H9 (cell line): ENCODE measurements at regions not wholly inside any gene's neighbourhood (a gene's known extent, or its start where the extent isn't known, plus 50 kb on each side); places are given as distances from the start of the nearest gene placed in this dataset.

Source experiments
- DNase-seq: peaks from one replicate; pipeline ENCODE4 v3.0.0-alpha.2; 2017
- H2AFZ ChIP-seq: one replicate; pipeline ENCODE4 v1.6.1; 2013; ENCODE audit warnings: mild to moderate bottlenecking, low read length, control low read depth, moderate library complexity
- H2AK5ac ChIP-seq: 2 replicates; pipeline ENCODE4 v1.6.1; 2013; ENCODE audit warnings: low read length, control low read depth, mixed read lengths; ENCODE audit not compliant: insufficient read length
- H2BK120ac ChIP-seq: one replicate; pipeline ENCODE4 v1.6.1; 2013; ENCODE audit warnings: low read depth, mild to moderate bottlenecking, low read length, control low read depth, inconsistent platforms; ENCODE audit not compliant: poor library complexity, severe bottlenecking
- H2BK12ac ChIP-seq: 2 replicates; pipeline ENCODE4 v1.6.1; 2013; ENCODE audit warnings: low read length, control low read depth, mixed read lengths, low read depth; ENCODE audit not compliant: insufficient read length
- H2BK15ac ChIP-seq: 2 replicates; pipeline ENCODE4 v1.6.1; 2013; ENCODE audit warnings: low read depth, low read length, control low read depth
- H2BK20ac ChIP-seq: one replicate; pipeline ENCODE4 v1.6.1; 2013; ENCODE audit warnings: low read depth, mild to moderate bottlenecking, low read length, control low read depth, inconsistent platforms; ENCODE audit not compliant: poor library complexity, severe bottlenecking
- H2BK5ac ChIP-seq: 2 replicates; pipeline ENCODE4 v1.6.1; 2013; ENCODE audit warnings: low read length, control low read depth, mixed read lengths; ENCODE audit not compliant: insufficient read length
- H3K14ac ChIP-seq: 2 replicates; pipeline ENCODE4 v1.6.1; 2013; ENCODE audit warnings: low read length, control low read depth; ENCODE audit not compliant: insufficient read depth
- H3K18ac ChIP-seq: 2 replicates; pipeline ENCODE4 v1.6.1; 2013; ENCODE audit warnings: low read depth, mild to moderate bottlenecking, mixed read lengths, low read length, control low read depth; ENCODE audit not compliant: insufficient read length
- H3K23ac ChIP-seq: 2 replicates; pipeline ENCODE4 v1.6.1; 2013; ENCODE audit warnings: low read length, control low read depth, mixed read lengths, low read depth; ENCODE audit not compliant: insufficient read length
- H3K23me2 ChIP-seq: 2 replicates; pipeline ENCODE4 v1.6.1; 2013; ENCODE audit warnings: low read depth, mild to moderate bottlenecking, mixed read lengths, low read length, control low read depth; ENCODE audit not compliant: insufficient read length, poor library complexity, severe bottlenecking
- H3K27ac ChIP-seq: 2 replicates; pipeline ENCODE4 v1.5.1; 2013; ENCODE audit warnings: low read length, control low read depth, mixed read lengths, low read depth; ENCODE audit not compliant: insufficient read length
- H3K27me3 ChIP-seq: 2 replicates; pipeline ENCODE4 v1.6.1; 2013; ENCODE audit warnings: low read length, control low read depth, inconsistent platforms; ENCODE audit not compliant: insufficient read depth
- H3K4ac ChIP-seq: 2 replicates; pipeline ENCODE4 v1.6.1; 2013; ENCODE audit warnings: low read depth, mild to moderate bottlenecking, control low read depth, inconsistent platforms, low read length, moderate library complexity
- H3K4me1 ChIP-seq: 2 replicates; pipeline ENCODE4 v1.6.1; 2013; ENCODE audit warnings: low read length, control low read depth, inconsistent platforms; ENCODE audit not compliant: insufficient read depth
- H3K4me2 ChIP-seq: 2 replicates; pipeline ENCODE4 v1.6.1; 2013; ENCODE audit warnings: low read length, control low read depth, mixed read lengths; ENCODE audit not compliant: insufficient read length, insufficient read depth
- H3K56ac ChIP-seq: 2 replicates; pipeline ENCODE4 v1.6.1; 2013; ENCODE audit warnings: low read depth, mild to moderate bottlenecking, mixed read lengths, low read length, control low read depth; ENCODE audit not compliant: insufficient read length
- H3K79me1 ChIP-seq: 2 replicates; pipeline ENCODE4 v1.6.1; 2013; ENCODE audit warnings: low read depth, mild to moderate bottlenecking, moderate library complexity, low read length, control low read depth, inconsistent platforms; ENCODE audit not compliant: insufficient read depth, poor library complexity, severe bottlenecking
- H3K79me2 ChIP-seq: 2 replicates; pipeline ENCODE4 v1.6.1; 2013; ENCODE audit warnings: low read length, control low read depth, inconsistent platforms; ENCODE audit not compliant: insufficient read depth
- H3K9ac ChIP-seq: 2 replicates; pipeline ENCODE4 v1.6.1; 2013; ENCODE audit warnings: low read length, control low read depth, mixed read lengths; ENCODE audit not compliant: insufficient read length; ENCODE audit errors: extremely low read depth
- H3K9me3 ChIP-seq: one replicate; pipeline ENCODE4 v1.6.1; 2013; ENCODE audit warnings: low read depth, low read length, inconsistent platforms; ENCODE audit not compliant: control insufficient read depth
- H3T11ph ChIP-seq: one replicate; pipeline ENCODE4 v1.6.1; 2013; ENCODE audit warnings: mild to moderate bottlenecking, low read length, control low read depth, inconsistent platforms
- H4K20me1 ChIP-seq: one replicate; pipeline ENCODE4 v1.6.1; 2013; ENCODE audit not compliant: control insufficient read depth, insufficient read length, insufficient read depth
- H4K5ac ChIP-seq: 2 replicates; pipeline ENCODE4 v1.6.1; 2013; ENCODE audit warnings: low read depth, mild to moderate bottlenecking, mixed read lengths, low read length, control low read depth; ENCODE audit not compliant: insufficient read length
- H4K8ac ChIP-seq: replicated peaks from 2 replicates; pipeline ENCODE4 v1.6.1; 2013; ENCODE audit warnings: low read length, control low read depth, mixed read lengths, low read depth; ENCODE audit not compliant: insufficient read length
- H4K91ac ChIP-seq: 2 replicates; pipeline ENCODE4 v1.6.1; 2013; ENCODE audit warnings: low read depth, mild to moderate bottlenecking, moderate library complexity, mixed read lengths, low read length, control low read depth; ENCODE audit not compliant: insufficient read length
- H3K27ac Mint-ChIP-seq, 3 experiments: 2 replicates in 2 of 3; 3 replicates in 1 of 3; pipeline ENCODE4 v1.8.0; 2020 to 2021; ENCODE audit warnings: mixed read lengths in 3 of 3, mild to moderate bottlenecking in 1 of 3, moderate library complexity in 1 of 3
- H3K27me3 Mint-ChIP-seq: 2 replicates; pipeline ENCODE4 v1.8.0; 2021; ENCODE audit warnings: low read depth, mild to moderate bottlenecking, moderate library complexity, mixed read lengths
- H3K36me3 Mint-ChIP-seq, 3 experiments: 2 replicates in 2 of 3; 3 replicates in 1 of 3; pipeline ENCODE4 v1.8.0; 2020 to 2021; ENCODE audit warnings: low read depth in 3 of 3, mixed read lengths in 3 of 3; ENCODE audit not compliant: insufficient read depth in 1 of 3
- H3K4me1 Mint-ChIP-seq, 2 experiments: 2 replicates each; pipeline ENCODE4 v1.8.0; 2020; ENCODE audit warnings: mixed read lengths in 2 of 2
- H3K4me3 Mint-ChIP-seq, 2 experiments: 2 replicates in 1 of 2; 3 replicates in 1 of 2; pipeline ENCODE4 v1.8.0; 2020 to 2021; ENCODE audit warnings: mild to moderate bottlenecking in 2 of 2, mixed read lengths in 2 of 2, moderate library complexity in 1 of 2
- H3K9me3 Mint-ChIP-seq, 2 experiments: 2 replicates in 1 of 2; 3 replicates in 1 of 2; pipeline ENCODE4 v1.8.0; 2020; ENCODE audit warnings: mild to moderate bottlenecking in 2 of 2, mixed read lengths in 2 of 2, moderate library complexity in 1 of 2
- WGBS: extraction: QIAGEN DNeasy Blood & Tissue Kit; methylation state at CpG from one replicate; pipeline ENCODE4 v1.1.7; 2013; ENCODE audit warnings: missing lambda C conversion rate, low lambda C conversion rate, mixed read lengths; ENCODE audit not compliant: insufficient read length; ENCODE audit errors: extremely low coverage; 5-methylcytosine and 5-hydroxymethylcytosine counted together
- TF ChIP-seq, protein P1 (sequence below): fragments of 200-600 bp; sonication (generic); conservative IDR thresholded peaks from 3 replicates; pipeline ENCODE4 v1.8.0; 2021; ENCODE audit warnings: antibody characterized with exemption, mild to moderate bottlenecking

DNA sequence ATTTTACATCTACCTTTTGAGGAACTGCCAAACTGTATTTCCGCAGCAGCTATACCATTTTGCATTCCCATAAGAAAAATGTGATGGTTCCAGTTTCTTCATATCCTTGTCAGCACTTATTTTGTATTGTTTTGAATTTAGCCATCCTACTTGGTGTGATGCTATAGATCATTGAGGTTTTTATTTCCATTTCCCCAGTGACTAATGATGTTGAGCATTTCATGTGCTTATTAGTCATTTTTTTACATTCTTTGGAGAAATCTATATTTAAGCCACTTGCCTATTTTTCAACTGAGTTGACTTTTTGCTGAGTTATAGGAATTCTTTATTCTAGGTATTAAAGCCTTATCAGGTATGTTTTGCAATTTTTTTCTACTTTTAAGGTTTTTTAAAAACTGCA is 347.6 kb upstream of the RARB start:
- Histone ChIP-seq H2BK20ac (no peak overlapping the region), H4K20me1 (no peaks in the 10 kb centered on the region), H2BK12ac (no peak overlapping the region), H3K4me2 (no peak overlapping the region), H3K4me1 (no peaks in the 10 kb centered on the region), H2AFZ (no peak overlapping the region), H3K79me2 (no peaks in the 10 kb centered on the region), H3T11ph (no peak overlapping the region), H3K27me3 (no peaks in the 10 kb centered on the region), H3K56ac (no peak overlapping the region), H2AK5ac (no peak overlapping the region), H3K9ac (no peak overlapping the region), H2BK120ac (no peak overlapping the region), H3K23ac (no peak overlapping the region), H2BK15ac (no peak overlapping the region), H4K8ac (no peak overlapping the region), H4K5ac (no peak overlapping the region), H2BK5ac (no peak overlapping the region), H3K18ac (no peak overlapping the region), H3K14ac (no peak overlapping the region), H3K27ac (no peak overlapping the region), H3K9me3 (no peaks in the 10 kb centered on the region), H3K4ac (no peak overlapping the region), H3K23me2 (no peaks in the 10 kb centered on the region), H3K79me1 (no peaks in the 10 kb centered on the region), H4K91ac (no peak overlapping the region)
- TF ChIP-seq, protein P1, sequence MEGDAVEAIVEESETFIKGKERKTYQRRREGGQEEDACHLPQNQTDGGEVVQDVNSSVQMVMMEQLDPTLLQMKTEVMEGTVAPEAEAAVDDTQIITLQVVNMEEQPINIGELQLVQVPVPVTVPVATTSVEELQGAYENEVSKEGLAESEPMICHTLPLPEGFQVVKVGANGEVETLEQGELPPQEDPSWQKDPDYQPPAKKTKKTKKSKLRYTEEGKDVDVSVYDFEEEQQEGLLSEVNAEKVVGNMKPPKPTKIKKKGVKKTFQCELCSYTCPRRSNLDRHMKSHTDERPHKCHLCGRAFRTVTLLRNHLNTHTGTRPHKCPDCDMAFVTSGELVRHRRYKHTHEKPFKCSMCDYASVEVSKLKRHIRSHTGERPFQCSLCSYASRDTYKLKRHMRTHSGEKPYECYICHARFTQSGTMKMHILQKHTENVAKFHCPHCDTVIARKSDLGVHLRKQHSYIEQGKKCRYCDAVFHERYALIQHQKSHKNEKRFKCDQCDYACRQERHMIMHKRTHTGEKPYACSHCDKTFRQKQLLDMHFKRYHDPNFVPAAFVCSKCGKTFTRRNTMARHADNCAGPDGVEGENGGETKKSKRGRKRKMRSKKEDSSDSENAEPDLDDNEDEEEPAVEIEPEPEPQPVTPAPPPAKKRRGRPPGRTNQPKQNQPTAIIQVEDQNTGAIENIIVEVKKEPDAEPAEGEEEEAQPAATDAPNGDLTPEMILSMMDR: no peak
- Mint-ChIP-seq H3K9me3 (no peaks in the 10 kb centered on the region), H3K36me3 (peaks cover 0 to 2% (median 0%) of the 10 kb centered on the region in 3 experiments; a peak in 2 of 7 replicates), H3K4me1 (peaks cover 0 to 3% of the 10 kb centered on the region in 2 experiments; a peak in 1 of 4 replicates), H3K27me3 (no peaks in the 10 kb centered on the region), H3K4me3 (no peak overlapping the region), H3K27ac (no peak overlapping the region)
- DNase-seq: no peak
- no CpG with 5 or more reads among the region's 1 CpG for whole genome bisulfite sequencing
